ENCODE measurements at regions not wholly inside any gene's neighbourhood (a gene's known extent, or its start where the extent isn't known, plus 50 kb on each side); places are given as distances from the start of the nearest gene placed in this dataset.

- TF ChIP-seq ZBED4 (CRISPR knock-in tag; IDR thresholded peaks at IDR 0.05; ENCODE audit: borderline replicate concordance) (no peak), ZNF615 (CRISPR knock-in tag; IDR thresholded peaks at IDR 0.05; ENCODE audit: borderline replicate concordance) (no peak), ZNF331 (CRISPR knock-in tag; IDR thresholded peaks at IDR 0.05) (no peak), ZNF292 (CRISPR knock-in tag; IDR thresholded peaks at IDR 0.05; ENCODE audit: borderline replicate concordance, low read depth) (no peak)
Measured at GRCh38 chr12:9406564-9407424, 198.6 kb upstream of the PZP start (continued).

- BruUV-seq (replicated peaks), result no TSS peak
- DNase-seq (ENCODE audit: low spot score) (no peak), FAIRE-seq (no peak), ATAC-seq (peak; percentile 25; the same call in 2 of the 3 replicates)
- Histone ChIP-seq H3K9me3 (ENCODE audit: low read length) (no peaks in the 10 kb centered on the region), H3K27me3 (ENCODE audit: control insufficient read depth in 1 of 2, insufficient read depth in 2 of 2, low read length in 2 of 2) (no peaks in the 10 kb centered on the region), H3K27ac (ENCODE audit: extremely low read length, insufficient read depth, low read length) (no peak overlapping the region), H2AFZ (ENCODE audit: low read length) (no peak overlapping the region), H3K9ac (ENCODE audit: insufficient read depth, low read depth, low read length) (no peak overlapping the region), H3K4me2 (ENCODE audit: low read depth, low read length) (no peak overlapping the region), H3K36me3 (replicated peaks in 1 of 2; ENCODE audit: control insufficient read depth in 1 of 2, insufficient read depth in 2 of 2, low read length in 2 of 2) (no peaks in the 10 kb centered on the region), H3K4me3 (replicated peaks in 1 of 3; ENCODE audit: insufficient read depth in 1 of 3, low read depth in 2 of 3, low read length in 3 of 3) (no peak overlapping the region), H3K4me1 (ENCODE audit: insufficient read depth, low read length) (0 out of 2 replicates have a peak, but pooled peaks cover 8% of the 10 kb centered on the region), H3K79me2 (ENCODE audit: insufficient read depth, low read length) (no peaks in the 10 kb centered on the region), H4K20me1 (ENCODE audit: insufficient read depth, low read length) (no peaks in the 10 kb centered on the region)
- in situ Hi-C loops (cut with HindIII; ENCODE audit: extremely low pct_ligation_motif_present, low pct_unique_long_range_greater_than_20kb), result no loop called here
- 88% methylated on average over 10 of the region's 25 CpGs for WGBS (ENCODE audit: low lambda C conversion rate)
- ChIA-PET CTCF (ENCODE audit: low intra/inter-chr PET ratio, low total read pairs) (no interaction called here), POLR2A (no interaction called here)
- intact Hi-C loops (cut with micrococcal nuclease; ENCODE audit: unreplicated experiment), result no loop called here
- no peak for TF ChIP-seq FOXP1 (IDR thresholded peaks at IDR 0.05)
- no peak for TF ChIP-seq FOXP1 (CRISPR knock-in tag; IDR thresholded peaks at IDR 0.05)
- TF ChIP-seq RFXANK (CRISPR knock-in tag; IDR thresholded peaks at IDR 0.05), result no peak
- TF ChIP-seq ATF5 (CRISPR knock-in tag; IDR thresholded peaks at IDR 0.05; ENCODE audit: low read depth), result no peak
- TF ChIP-seq ZNF574 (CRISPR knock-in tag; IDR thresholded peaks at IDR 0.05), result no peak
- no peak for TF ChIP-seq AHR (CRISPR knock-in tag; IDR thresholded peaks at IDR 0.05)
- TF ChIP-seq CERS6 (CRISPR knock-in tag; IDR thresholded peaks at IDR 0.05), result no peak
- TF ChIP-seq FOXM1 (CRISPR knock-in tag; IDR thresholded peaks at IDR 0.05), result no peak
Measured at GRCh38 chr12:9405886-9406563, 197.8 kb upstream of the PZP start.
